A673 (cell line): ENCODE measurements at regions not wholly inside any gene's neighbourhood (a gene's known extent, or its start where the extent isn't known, plus 50 kb on each side); places are given as distances from the start of the nearest gene placed in this dataset.

Source experiments
- BruUV-seq: library from RNA; stranded (reverse); fragments of 400-500 nt; replicated peaks from 2 replicates; lab custom pipeline; 2021; lab: Mats Ljungman, UMichigan
- CTCF ChIA-PET: fragments of 300-600 bp; sonication (Branson Sonifier 250); formaldehyde crosslinking; loops from one replicate; lab custom pipeline; 2022; ENCODE audit warnings: antibody characterized with exemption; lab: Charles Lee
- POLR2A ChIA-PET: fragments of 300-600 bp; sonication (Branson Sonifier 250); formaldehyde crosslinking; loops from one replicate; lab custom pipeline; 2022; ENCODE audit warnings: antibody characterized with exemption; ENCODE audit not compliant: low non-redundant PET; lab: Charles Lee
- DNase-seq: peaks from one replicate; pipeline ENCODE4 v3.0.0-alpha.2; 2015; ENCODE audit warnings: low spot score
- H3K27ac ChIP-seq: fragments of 200-600 bp; sonication (generic); 2 replicates; pipeline ENCODE4 v1.5.1; 2016; ENCODE audit warnings: mixed run types, low read depth, mild to moderate bottlenecking, mixed read lengths, antibody characterized with exemption, low read length; ENCODE audit not compliant: poor library complexity, severe bottlenecking
- H3K27me3 ChIP-seq: fragments of 200-600 bp; sonication (generic); replicated peaks from 2 replicates; pipeline ENCODE4 v1.6.1; 2017; ENCODE audit warnings: mixed run types, low read depth, mild to moderate bottlenecking, mixed read lengths, antibody characterized with exemption, low read length; ENCODE audit not compliant: insufficient read depth, poor library complexity
- H3K36me3 ChIP-seq: fragments of 200-600 bp; sonication (generic); 2 replicates; pipeline ENCODE4 v1.6.1; 2016; ENCODE audit warnings: mixed run types, mild to moderate bottlenecking, mixed read lengths, antibody characterized with exemption, low read length; ENCODE audit not compliant: insufficient read depth, poor library complexity, severe bottlenecking
- H3K4me1 ChIP-seq: fragments of 200-600 bp; sonication (generic); 2 replicates; pipeline ENCODE4 v1.6.1; 2017; ENCODE audit warnings: mixed run types, mild to moderate bottlenecking, mixed read lengths, antibody characterized with exemption, low read length; ENCODE audit not compliant: insufficient read depth, poor library complexity, severe bottlenecking
- H3K4me3 ChIP-seq: fragments of 200-600 bp; sonication (generic); 2 replicates; pipeline ENCODE4 v1.5.1; 2016; ENCODE audit warnings: low read depth, mixed run types, mild to moderate bottlenecking, mixed read lengths, low read length; ENCODE audit not compliant: poor library complexity, severe bottlenecking
- H3K9me3 ChIP-seq: fragments of 200-600 bp; sonication (generic); 2 replicates; pipeline ENCODE4 v1.6.1; 2016; ENCODE audit warnings: mixed run types, low read depth, mild to moderate bottlenecking, mixed read lengths, antibody characterized with exemption, low read length; ENCODE audit not compliant: poor library complexity, severe bottlenecking
- EZH2 ChIP-seq: fragments of 200-600 bp; sonication (generic); IDR thresholded peaks from 2 replicates; pipeline ENCODE4 v1.6.1; 2017; ENCODE audit warnings: borderline replicate concordance, low read depth, mild to moderate bottlenecking, mixed read lengths, antibody characterized with exemption, low read length; ENCODE audit not compliant: poor library complexity, severe bottlenecking
- intact Hi-C: fragments of 100-400 bp; cut with micrococcal nuclease; formaldehyde crosslinking; loops from one replicate; pipeline ENCODE4 v1.10.0; 2022; ENCODE audit not compliant: unreplicated experiment
- TF ChIP-seq, protein P1 (sequence below): fragments of 300-800, 200-600 bp; sonication (generic); conservative IDR thresholded peaks from 2 replicates; pipeline ENCODE4 v1.5.1; 2017; ENCODE audit warnings: low read depth, mild to moderate bottlenecking, antibody characterized with exemption, low read length, moderate library complexity, mixed read lengths

DNA sequence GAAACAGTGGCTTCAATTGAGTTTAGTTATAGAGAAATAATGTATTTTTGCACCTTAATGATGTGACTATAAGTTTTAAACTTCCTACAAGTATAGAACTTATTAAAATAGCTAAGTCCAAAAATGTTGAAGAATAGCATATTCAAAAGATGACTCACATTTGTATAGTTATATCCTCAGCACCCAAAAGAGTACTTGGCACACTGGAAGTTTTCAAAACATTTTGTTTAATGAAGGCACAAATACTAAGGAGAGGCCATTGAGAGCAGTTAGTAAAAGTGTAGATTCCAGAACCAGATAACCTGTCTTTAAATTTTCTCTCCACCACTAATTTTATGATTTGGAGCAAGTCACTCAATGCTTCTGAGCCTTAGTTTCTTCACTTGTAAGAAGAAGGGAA is 226.9 kb upstream of the MID1 start:
- TF ChIP-seq EZH2, result no peak
- TF ChIP-seq, protein P1, sequence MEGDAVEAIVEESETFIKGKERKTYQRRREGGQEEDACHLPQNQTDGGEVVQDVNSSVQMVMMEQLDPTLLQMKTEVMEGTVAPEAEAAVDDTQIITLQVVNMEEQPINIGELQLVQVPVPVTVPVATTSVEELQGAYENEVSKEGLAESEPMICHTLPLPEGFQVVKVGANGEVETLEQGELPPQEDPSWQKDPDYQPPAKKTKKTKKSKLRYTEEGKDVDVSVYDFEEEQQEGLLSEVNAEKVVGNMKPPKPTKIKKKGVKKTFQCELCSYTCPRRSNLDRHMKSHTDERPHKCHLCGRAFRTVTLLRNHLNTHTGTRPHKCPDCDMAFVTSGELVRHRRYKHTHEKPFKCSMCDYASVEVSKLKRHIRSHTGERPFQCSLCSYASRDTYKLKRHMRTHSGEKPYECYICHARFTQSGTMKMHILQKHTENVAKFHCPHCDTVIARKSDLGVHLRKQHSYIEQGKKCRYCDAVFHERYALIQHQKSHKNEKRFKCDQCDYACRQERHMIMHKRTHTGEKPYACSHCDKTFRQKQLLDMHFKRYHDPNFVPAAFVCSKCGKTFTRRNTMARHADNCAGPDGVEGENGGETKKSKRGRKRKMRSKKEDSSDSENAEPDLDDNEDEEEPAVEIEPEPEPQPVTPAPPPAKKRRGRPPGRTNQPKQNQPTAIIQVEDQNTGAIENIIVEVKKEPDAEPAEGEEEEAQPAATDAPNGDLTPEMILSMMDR, result no peak
- DNase-seq, result no peak
- Histone ChIP-seq H3K4me1 (no peaks in the 10 kb centered on the region), H3K27ac (no peak overlapping the region), H3K36me3 (no peaks in the 10 kb centered on the region), H3K27me3 (no peaks in the 10 kb centered on the region), H3K9me3 (no peaks in the 10 kb centered on the region), H3K4me3 (no peak overlapping the region)
- ChIA-PET POLR2A (no interaction called here), CTCF (no interaction called here)
- BruUV-seq, result no TSS peak
- intact Hi-C loops, result no loop called here

GRCh38 chrX:10851809-10852208 is 231.4 kb upstream of the MID1 start:
- Histone ChIP-seq H3K36me3 (no peaks in the 10 kb centered on the region), H3K4me1 (peaks cover 7% of the 10 kb centered on the region), H3K27ac (no peak overlapping the region), H3K4me3 (no peak overlapping the region), H3K27me3 (no peaks in the 10 kb centered on the region), H3K9me3 (no peaks in the 10 kb centered on the region)
- ChIA-PET POLR2A (no interaction called here), CTCF (no interaction called here)
- TF ChIP-seq, protein P1, result no peak
- no peak for TF ChIP-seq EZH2
- DNase-seq, result no peak
- intact Hi-C loops, result no loop called here
- BruUV-seq, result no TSS peak

GRCh38 chrX:10854594-10854993 is 234.2 kb upstream of the MID1 start:
- ChIA-PET CTCF (no interaction called here), POLR2A (no interaction called here)
- Histone ChIP-seq H3K4me1 (peaks cover 7% of the 10 kb centered on the region), H3K9me3 (no peaks in the 10 kb centered on the region), H3K4me3 (no peak overlapping the region), H3K36me3 (no peaks in the 10 kb centered on the region), H3K27ac (no peak overlapping the region), H3K27me3 (no peaks in the 10 kb centered on the region)
- no TSS peak for BruUV-seq
- peak; percentile 4 for DNase-seq
- intact Hi-C loops, result no loop called here
- no peak for TF ChIP-seq EZH2
- TF ChIP-seq, protein P1, result no peak
